B cell (primary cell): ENCODE measurements at regions not wholly inside any gene's neighbourhood (a gene's known extent, or its start where the extent isn't known, plus 50 kb on each side); places are given as distances from the start of the nearest gene placed in this dataset.

Experiments used
- ATAC-seq: fragments of 200-7000 bp; cut with Tn5 transposase; one replicate; pipeline ENCODE4 v1.10.0; 2021; ENCODE audit warnings: low read depth, mild to moderate bottlenecking, moderate number of reproducible peaks, moderate library complexity
- CTCF ChIA-PET: fragments of 350-600 bp; sonication (Branson Sonifier 250); formaldehyde crosslinking; loops from one replicate; lab custom pipeline; 2021; ENCODE audit warnings: antibody characterized with exemption, inconsistent platforms; lab: Charles Lee
- POLR2A ChIA-PET: fragments of 350-600 bp; sonication (Branson Sonifier 250); formaldehyde crosslinking; loops from one replicate; lab custom pipeline; 2021; ENCODE audit warnings: antibody characterized with exemption; lab: Charles Lee
- DNase-seq: peaks from one replicate; pipeline ENCODE4 v3.0.0; 2013
- H2AFZ ChIP-seq: 2 replicates; pipeline ENCODE4 v1.6.1; 2012; ENCODE audit warnings: mild to moderate bottlenecking, low read depth, low read length; ENCODE audit not compliant: insufficient read depth, poor library complexity, severe bottlenecking
- H3K27ac ChIP-seq, 2 donors: 1 replicate in 1 of 2; 2 replicates in 1 of 2; pipeline ENCODE4 v1.5.1; 2012 to 2013; ENCODE audit warnings: low read length in 2 of 2, mild to moderate bottlenecking in 2 of 2, moderate library complexity in 1 of 2
- H3K27me3 ChIP-seq, 4 experiments: fragments of 200-600 bp in 1 of 4; sonication (generic) in 1 of 4; replicated peaks in 1 of 4; 1 replicate in 2 of 4; 2 replicates in 2 of 4; pipeline versions ENCODE4 v1.6.1 to v1.7.0; 2013 to 2016; ENCODE audit warnings: low read length in 3 of 4, mild to moderate bottlenecking in 2 of 4, mixed read lengths in 1 of 4, moderate library complexity in 1 of 4; ENCODE audit not compliant: insufficient read depth in 4 of 4, control insufficient read depth in 3 of 4; ENCODE audit errors: control extremely low read depth in 1 of 4
- H3K36me3 ChIP-seq, 2 experiments: replicated peaks in 1 of 2; 1 replicate in 1 of 2; 2 replicates in 1 of 2; pipeline versions ENCODE4 v1.6.1 to v1.7.1; 2013; ENCODE audit warnings: low read length in 1 of 2; ENCODE audit not compliant: insufficient read depth in 2 of 2, control insufficient read depth in 1 of 2; ENCODE audit errors: control extremely low read depth in 1 of 2, extremely low read depth in 1 of 2
- H3K4me1 ChIP-seq, 2 donors: fragments of 200-600 bp in 1 of 2; sonication (generic) in 1 of 2; 1 replicate in 1 of 2; 2 replicates in 1 of 2; pipeline versions ENCODE4 v1.5.1 to v1.6.1; 2013 to 2017; ENCODE audit warnings: low read length in 2 of 2; ENCODE audit not compliant: control insufficient read depth in 2 of 2, insufficient read depth in 2 of 2
- H3K4me2 ChIP-seq: replicated peaks from 2 replicates; pipeline ENCODE3; 2012; ENCODE audit warnings: mild to moderate bottlenecking, low read depth, low read length; ENCODE audit not compliant: poor library complexity, severe bottlenecking
- H3K4me3 ChIP-seq, 5 experiments: fragments of 200-600 bp in 1 of 5; sonication (generic) in 1 of 5; 1 replicate in 3 of 5; 2 replicates in 2 of 5; pipeline versions ENCODE4 v1.5.1 to v1.7.0; 2011 to 2016; ENCODE audit warnings: low read length in 4 of 5, mild to moderate bottlenecking in 4 of 5, low read depth in 2 of 5, control low read depth in 1 of 5, moderate library complexity in 1 of 5; ENCODE audit not compliant: insufficient read depth in 1 of 5; ENCODE audit errors: control extremely low read depth in 1 of 5, extremely low read depth in 1 of 5
- H3K79me2 ChIP-seq: fragments of 200-600 bp; sonication (generic); one replicate; pipeline ENCODE4 v1.6.0; 2016; ENCODE audit warnings: low read length; ENCODE audit not compliant: control insufficient read depth, insufficient read depth
- H3K9ac ChIP-seq: fragments of 200-600 bp; sonication (generic); 2 replicates; pipeline ENCODE4 v1.6.1; 2017; ENCODE audit warnings: mild to moderate bottlenecking, low read length, moderate library complexity
- H3K9me3 ChIP-seq, 3 donors: one replicate each; pipeline versions ENCODE4 v1.6.1 to v1.7.1; 2013; ENCODE audit warnings: low read length in 2 of 3; ENCODE audit not compliant: control insufficient read depth in 2 of 3, insufficient read depth in 1 of 3; ENCODE audit errors: control extremely low read depth in 1 of 3
- H4K20me1 ChIP-seq: 2 replicates; pipeline ENCODE4 v1.6.0; 2012; ENCODE audit warnings: mild to moderate bottlenecking, low read length; ENCODE audit not compliant: insufficient read depth, control insufficient read depth, poor library complexity, severe bottlenecking
- H3K27ac Mint-ChIP-seq: one replicate; pipeline ENCODE4 v1.8.0; 2021; ENCODE audit warnings: mixed read lengths
- H3K27me3 Mint-ChIP-seq: one replicate; pipeline ENCODE4 v1.8.0; 2021; ENCODE audit warnings: mixed read lengths
- H3K4me1 Mint-ChIP-seq: one replicate; pipeline ENCODE4 v1.8.0; 2021; ENCODE audit warnings: mixed read lengths
- H3K4me3 Mint-ChIP-seq: one replicate; pipeline ENCODE4 v1.8.0; 2021; ENCODE audit warnings: mixed read lengths
- H3K9me3 Mint-ChIP-seq: one replicate; pipeline ENCODE4 v1.8.0; 2022; ENCODE audit warnings: mixed read lengths; ENCODE audit not compliant: insufficient read depth
- EZH2 ChIP-seq: IDR thresholded peaks from 2 replicates; pipeline ENCODE4 v1.6.1; 2012; ENCODE audit warnings: borderline replicate concordance, low read depth, mild to moderate bottlenecking, moderate library complexity, low read length; ENCODE audit not compliant: insufficient read depth, poor library complexity, severe bottlenecking
- WGBS: methylation state at CpG from one replicate; pipeline ENCODE4 v1.1.5; 2013; ENCODE audit warnings: missing lambda C conversion rate; ENCODE audit not compliant: insufficient coverage; 5-methylcytosine and 5-hydroxymethylcytosine counted together
- intact Hi-C: fragments of 100-400 bp; cut with micrococcal nuclease; formaldehyde crosslinking; loops from one replicate; pipeline ENCODE4 v1.10.0; 2022
- TF ChIP-seq, protein P1 (sequence below): fragments of 200-600 bp; IDR thresholded peaks from one replicate; pipeline ENCODE4 v1.8.0; 2022; ENCODE audit warnings: antibody characterized with exemption, mild to moderate bottlenecking

DNA sequence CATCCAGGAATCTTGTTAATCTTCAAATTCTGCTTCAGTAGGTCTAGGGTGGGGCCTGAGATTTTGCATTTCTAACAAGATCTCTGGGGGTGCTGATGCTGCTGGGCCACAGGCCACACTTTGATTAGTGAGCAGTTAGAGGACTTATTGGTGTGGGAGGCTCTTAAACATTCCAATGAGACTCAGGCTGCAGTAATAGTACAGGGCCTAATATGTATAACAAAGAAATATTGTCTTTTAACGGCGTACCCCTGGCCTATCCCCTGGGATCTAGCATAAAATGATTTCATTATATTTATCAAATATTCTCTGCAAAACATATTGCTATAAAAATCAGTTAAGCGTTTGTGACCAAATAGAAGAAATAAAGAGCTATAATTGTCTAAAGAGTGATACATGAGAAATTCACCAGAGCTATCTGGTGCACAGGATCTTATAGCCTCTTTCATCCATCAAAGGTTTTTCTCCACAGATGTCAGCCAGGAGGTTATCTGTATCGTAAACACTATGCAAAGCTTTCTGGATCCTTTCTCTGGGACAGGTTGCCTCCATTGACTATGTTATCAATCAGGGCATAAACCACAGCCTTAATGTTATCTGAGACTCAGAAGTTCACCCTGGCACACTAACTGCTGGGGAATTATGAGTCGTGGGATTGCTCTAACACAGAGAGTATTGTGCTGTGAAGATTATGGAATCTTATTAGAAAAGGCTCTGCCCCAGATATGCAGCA lies 488.5 kb upstream of the MAP3K7 start:
- Histone ChIP-seq H3K79me2 (no peaks in the 10 kb centered on the region), H3K36me3 (no peaks in the 10 kb centered on the region), H4K20me1 (no peaks in the 10 kb centered on the region), H3K9me3 (no peaks in the 10 kb centered on the region), H2AFZ (no peak overlapping the region), H3K9ac (no peak overlapping the region), H3K4me1 (no peaks in the 10 kb centered on the region), H3K4me3 (no peak overlapping the region), H3K27ac (no peak overlapping the region), H3K27me3 (no peaks in the 10 kb centered on the region), H3K4me2 (no peak overlapping the region)
- no peak for TF ChIP-seq EZH2
- TF ChIP-seq, protein P1, sequence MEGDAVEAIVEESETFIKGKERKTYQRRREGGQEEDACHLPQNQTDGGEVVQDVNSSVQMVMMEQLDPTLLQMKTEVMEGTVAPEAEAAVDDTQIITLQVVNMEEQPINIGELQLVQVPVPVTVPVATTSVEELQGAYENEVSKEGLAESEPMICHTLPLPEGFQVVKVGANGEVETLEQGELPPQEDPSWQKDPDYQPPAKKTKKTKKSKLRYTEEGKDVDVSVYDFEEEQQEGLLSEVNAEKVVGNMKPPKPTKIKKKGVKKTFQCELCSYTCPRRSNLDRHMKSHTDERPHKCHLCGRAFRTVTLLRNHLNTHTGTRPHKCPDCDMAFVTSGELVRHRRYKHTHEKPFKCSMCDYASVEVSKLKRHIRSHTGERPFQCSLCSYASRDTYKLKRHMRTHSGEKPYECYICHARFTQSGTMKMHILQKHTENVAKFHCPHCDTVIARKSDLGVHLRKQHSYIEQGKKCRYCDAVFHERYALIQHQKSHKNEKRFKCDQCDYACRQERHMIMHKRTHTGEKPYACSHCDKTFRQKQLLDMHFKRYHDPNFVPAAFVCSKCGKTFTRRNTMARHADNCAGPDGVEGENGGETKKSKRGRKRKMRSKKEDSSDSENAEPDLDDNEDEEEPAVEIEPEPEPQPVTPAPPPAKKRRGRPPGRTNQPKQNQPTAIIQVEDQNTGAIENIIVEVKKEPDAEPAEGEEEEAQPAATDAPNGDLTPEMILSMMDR: no peak
- ATAC-seq: no peak
- H3K4me1 Mint-ChIP-seq: no peaks in the 10 kb centered on the region
- no peak overlapping the region for H3K4me3 Mint-ChIP-seq
- no peaks in the 10 kb centered on the region for H3K9me3 Mint-ChIP-seq
- ChIA-PET POLR2A (no interaction called here), CTCF (no interaction called here)
- DNase-seq: no peak
- intact Hi-C loops: no loop called here
- 67% methylated on average over 1 of the region's 5 CpGs for WGBS
- H3K27ac Mint-ChIP-seq: no peak overlapping the region
- no peaks in the 10 kb centered on the region for H3K27me3 Mint-ChIP-seq

DNA sequence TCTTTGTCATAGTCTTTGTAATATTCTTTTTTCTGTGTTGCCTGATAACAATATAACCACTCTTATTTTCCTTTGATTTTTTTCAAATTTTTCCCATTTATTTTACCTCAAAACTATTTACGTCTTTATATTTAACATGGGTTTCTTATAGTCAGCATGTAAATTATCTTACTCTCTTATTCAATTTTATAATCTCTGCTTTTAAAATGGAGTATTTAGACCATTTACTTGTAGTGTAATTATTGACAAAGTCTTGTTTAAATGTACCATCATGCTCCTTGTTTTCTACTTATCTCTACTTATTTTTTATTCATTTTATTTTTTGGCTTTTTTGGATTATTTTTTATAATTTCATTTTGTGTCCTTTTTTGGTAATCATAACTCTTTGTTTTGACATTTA lies 476.5 kb upstream of the MAP3K7 start:
- no peaks in the 10 kb centered on the region for H3K79me2 ChIP-seq
- H3K4me2 ChIP-seq: no peak overlapping the region
- H3K4me3 ChIP-seq: no peak overlapping the region
- H3K27ac ChIP-seq: no peak overlapping the region
- no peaks in the 10 kb centered on the region for H4K20me1 ChIP-seq
- ATAC-seq (no peak), DNase-seq (no peak)
- no peaks in the 10 kb centered on the region for H3K4me1 Mint-ChIP-seq
- ChIA-PET POLR2A (no interaction called here), CTCF (no interaction called here)
- TF ChIP-seq EZH2: no peak
- TF ChIP-seq, protein P1: no peak
- H3K27me3 Mint-ChIP-seq: peaks cover 5% of the 10 kb centered on the region
- intact Hi-C loops: no loop called here
- no peak overlapping the region for H2AFZ ChIP-seq
- no peaks in the 10 kb centered on the region for H3K27me3 ChIP-seq
- WGBS: no CpG with 5 or more reads among the region's 1 CpG
- H3K36me3 ChIP-seq: no peaks in the 10 kb centered on the region
- H3K4me1 ChIP-seq: no peaks in the 10 kb centered on the region
- no peak overlapping the region for H3K27ac Mint-ChIP-seq
- H3K9me3 Mint-ChIP-seq: peaks cover 5% of the 10 kb centered on the region
- no peaks in the 10 kb centered on the region for H3K9me3 ChIP-seq
- no peak overlapping the region for H3K4me3 Mint-ChIP-seq
- no peak overlapping the region for H3K9ac ChIP-seq
